ENCODE measurements at regions not wholly inside any gene's neighbourhood (a gene's known extent, or its start where the extent isn't known, plus 50 kb on each side); places are given as distances from the start of the nearest gene placed in this dataset.

DNA sequence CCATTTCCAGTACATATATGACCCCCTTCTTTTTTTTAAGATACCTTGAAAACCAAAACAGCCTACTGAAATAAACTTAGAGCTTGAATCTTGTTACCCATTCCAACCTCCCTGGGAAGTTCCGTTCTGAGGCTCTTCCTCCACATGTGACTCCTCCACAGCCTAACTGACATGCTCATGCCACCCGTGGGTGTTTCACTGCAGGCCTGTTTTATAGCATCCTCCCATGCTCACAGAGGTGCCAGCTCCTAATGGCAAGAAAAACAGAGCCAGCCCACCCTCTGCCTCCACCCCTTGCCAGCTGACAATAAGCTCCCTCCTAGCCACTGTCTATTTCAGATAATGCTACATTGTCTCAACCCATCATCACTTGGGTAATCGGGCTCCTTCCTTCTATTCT lies 97.6 kb upstream of the E2F8 start:
- DNase-seq (no peak), ATAC-seq (no peak)
- intact Hi-C loops (cut with DNase I), result no loop called here

DNA sequence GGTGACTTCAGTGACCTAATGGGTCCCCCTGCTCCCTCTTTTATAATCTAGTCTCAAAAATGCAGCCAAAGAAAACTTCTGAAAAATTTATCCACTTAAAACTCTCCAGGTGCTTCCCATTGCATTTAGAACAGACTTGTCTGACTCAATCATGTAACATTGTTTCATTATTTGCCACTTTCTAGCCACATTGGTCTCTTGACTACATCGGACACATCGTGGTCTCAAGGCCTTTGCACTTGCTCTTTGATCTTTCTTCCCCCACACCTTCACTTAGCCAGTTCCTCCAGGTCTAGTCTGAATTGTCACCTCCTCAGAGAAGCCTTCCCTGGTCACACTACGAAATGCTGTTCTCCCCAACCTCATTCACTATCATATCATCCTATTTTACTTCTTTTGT lies 97.0 kb upstream of the E2F8 start:
- intact Hi-C loops (cut with DNase I), result no loop called here
- DNase-seq (no peak), ATAC-seq (no peak)

DNA sequence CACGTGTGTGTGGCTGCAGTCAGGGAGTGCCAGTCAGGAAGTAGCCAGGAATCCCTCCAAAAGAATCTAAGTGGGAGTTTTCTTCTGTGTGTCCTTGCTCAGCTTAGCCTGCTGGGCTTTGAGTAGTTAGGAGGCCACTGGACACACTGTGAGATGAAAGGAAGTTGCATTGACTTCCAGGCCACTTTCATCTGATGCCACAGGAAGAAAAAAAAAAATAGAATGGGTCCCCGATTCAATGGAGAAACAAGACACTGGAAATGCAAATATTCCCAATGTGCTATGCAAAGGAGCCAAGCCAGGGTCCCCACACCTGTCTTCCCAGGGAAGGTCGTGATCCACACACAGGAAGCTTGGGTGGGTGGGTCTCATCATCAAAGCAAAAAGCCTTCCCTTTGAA lies 95.6 kb upstream of the E2F8 start:
- no peak for ATAC-seq
- DNase-seq, result no peak
- intact Hi-C loops (cut with DNase I), result no loop called here

DNA sequence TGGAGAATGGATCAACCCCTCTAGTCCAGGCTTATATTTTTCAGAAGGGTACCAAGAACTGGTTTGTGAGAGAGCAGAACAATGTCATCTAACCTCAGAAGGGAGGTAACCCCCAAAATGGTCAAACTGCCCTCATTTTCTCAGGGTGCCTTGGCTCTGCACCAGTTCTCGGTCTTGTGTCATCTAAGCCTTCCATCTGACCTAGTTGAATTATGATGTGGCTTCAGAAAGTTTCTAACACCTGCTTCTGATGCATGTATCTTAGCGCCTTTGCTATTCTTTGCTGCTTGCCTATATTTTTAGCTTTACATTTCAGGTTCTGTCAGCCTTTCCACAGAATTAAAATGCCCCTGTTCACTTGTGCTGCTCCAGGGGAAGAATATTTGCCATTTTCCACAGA lies 91.7 kb upstream of the E2F8 start:
- intact Hi-C loops (cut with DNase I), result no loop called here
- DNase-seq (no peak), ATAC-seq (no peak)

DNA sequence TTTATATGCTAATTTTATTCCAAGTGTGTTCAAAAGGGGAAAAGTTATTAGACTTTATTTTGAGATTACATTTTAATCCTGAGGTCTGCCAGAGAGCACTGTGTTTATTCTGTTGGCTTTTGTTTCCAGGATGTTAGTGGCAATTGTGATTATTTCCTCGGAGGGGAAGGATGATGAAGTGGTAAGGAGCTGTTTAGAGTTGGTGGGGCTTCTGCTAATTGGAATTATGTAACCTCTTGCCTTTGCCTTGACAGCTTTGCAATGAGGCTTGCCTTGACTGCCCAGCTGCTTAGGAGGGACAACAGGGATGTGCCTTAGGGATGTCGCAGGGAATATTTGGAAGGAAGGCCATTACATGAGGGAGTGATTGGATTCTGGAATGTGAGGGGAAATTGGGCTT lies 89.7 kb upstream of the E2F8 start:
- intact Hi-C loops (cut with DNase I), result no loop called here
- ATAC-seq (no peak), DNase-seq (no peak)

DNA sequence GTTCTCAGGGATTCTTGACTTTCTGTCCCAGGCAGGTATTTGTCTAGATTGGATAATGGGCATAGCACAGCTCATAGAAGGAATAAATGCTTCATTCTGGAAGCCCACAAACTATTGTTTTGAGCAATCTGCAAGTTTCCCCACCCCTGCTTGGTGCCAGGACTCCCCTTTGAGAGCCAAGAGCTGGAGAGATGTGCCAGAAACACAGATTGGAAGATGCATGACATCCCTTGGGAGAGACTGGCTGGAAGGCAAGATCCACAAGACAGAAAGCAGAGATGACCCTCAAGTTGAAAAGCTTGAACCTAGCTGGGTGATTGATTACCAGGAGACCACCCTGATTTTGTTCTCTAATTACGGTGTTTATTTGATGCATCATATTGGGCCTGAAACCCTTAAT lies 89.2 kb upstream of the E2F8 start:
- intact Hi-C loops (cut with DNase I), result no loop called here
- no peak for ATAC-seq
- DNase-seq, result no peak

DNA sequence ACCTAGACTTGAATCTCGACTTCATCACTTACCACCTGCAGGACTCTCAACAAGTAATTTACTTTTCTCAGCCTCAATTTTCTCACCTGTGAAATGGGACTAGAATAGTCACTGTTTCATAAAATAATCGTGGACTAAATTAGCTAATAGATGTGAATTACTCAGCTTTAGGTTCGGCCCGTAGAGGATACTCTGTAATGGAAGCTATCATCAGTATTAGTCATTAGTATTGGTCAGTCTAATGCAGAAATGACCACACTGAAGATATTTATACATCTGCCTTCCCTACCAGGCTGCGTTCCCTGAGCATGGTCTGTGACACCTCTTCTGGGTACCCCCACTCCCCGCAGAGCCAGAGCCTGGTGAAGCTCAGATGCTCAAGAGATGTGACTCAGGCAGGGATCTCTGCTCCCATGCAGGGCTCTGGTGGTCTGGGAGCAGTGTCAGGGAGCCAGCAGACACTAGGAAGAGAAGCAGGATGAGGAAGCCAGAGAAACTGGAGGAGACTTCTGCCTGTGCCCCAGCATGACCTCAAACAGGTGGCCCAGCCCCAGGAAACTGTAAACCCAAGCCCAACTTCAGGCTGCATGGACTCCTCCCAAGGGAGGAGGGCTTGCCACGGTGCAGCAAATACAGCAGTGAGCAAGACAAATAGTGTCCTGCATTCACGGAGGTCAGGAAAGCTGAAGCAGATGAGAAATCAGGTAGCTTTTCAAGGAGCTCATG lies 88.0 kb upstream of the E2F8 start:
- ATAC-seq, result no peak
- intact Hi-C loops (cut with DNase I), result no loop called here
- no peak for DNase-seq

DNA sequence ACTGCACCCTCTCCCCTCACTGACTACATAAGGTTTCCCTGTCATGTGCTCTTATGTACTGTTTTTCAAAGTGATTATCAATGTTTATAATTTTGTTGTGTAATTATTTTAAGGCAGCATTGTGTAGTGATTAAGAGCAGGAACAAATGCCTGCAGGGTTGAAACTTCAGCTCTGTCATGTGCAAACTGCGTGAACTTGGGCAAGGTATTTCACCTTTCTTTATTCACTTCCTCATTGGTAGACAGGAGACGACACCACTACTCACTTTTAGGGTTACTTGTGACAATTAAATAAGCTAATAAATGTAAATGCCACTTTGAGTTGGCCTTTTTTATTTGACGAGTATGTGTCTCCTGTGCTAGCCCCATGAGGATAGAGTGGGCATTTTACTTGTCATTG lies 86.5 kb upstream of the E2F8 start:
- intact Hi-C loops (cut with DNase I), result no loop called here

DNA sequence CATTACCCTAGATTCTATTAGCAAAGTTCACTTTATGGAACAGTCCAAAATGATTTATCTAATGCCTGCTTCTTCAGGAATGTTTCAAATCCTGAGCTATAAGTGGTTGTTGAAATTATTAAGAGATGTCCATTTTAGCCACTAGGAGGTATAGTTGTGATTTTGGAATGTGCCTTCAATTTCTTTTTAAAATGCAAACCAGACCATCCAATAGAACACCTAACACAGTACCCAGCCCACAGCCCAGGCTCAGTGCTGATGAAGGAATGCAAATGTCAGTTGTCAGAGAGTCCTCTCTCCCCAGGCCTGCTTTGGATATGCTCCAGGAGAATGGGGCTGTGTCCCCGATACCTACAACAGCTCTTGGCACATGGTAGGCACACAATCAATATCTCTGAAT lies 85.8 kb upstream of the E2F8 start:
- DNase-seq (no peak), ATAC-seq (peak; percentile 19 to 41)
- intact Hi-C loops (cut with DNase I), result no loop called here

More for the DNA sequence above, 86.5 kb upstream of the E2F8 start:
- no peak for ATAC-seq
- no peak for DNase-seq

DNA sequence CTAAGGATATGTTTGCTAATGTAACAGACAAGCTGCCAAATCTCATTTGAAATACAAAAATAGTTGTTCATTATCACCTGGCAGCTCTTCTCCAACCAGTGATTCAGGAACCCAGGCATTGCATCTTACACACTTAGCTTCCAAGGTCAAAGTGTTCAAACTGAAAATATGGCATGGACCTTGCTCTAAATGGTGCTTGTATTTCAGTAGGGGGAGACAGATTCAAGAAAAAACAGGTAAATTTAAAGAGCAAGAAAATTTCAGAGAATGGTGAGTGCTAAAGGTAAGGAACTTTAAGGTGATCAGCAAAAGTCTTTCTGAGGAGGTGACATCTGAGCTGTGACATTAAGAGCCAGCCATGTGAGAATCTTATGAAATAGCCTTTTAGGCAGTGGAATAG lies 82.8 kb upstream of the E2F8 start:
- intact Hi-C loops (cut with DNase I), result no loop called here
- ATAC-seq, result no peak

DNA sequence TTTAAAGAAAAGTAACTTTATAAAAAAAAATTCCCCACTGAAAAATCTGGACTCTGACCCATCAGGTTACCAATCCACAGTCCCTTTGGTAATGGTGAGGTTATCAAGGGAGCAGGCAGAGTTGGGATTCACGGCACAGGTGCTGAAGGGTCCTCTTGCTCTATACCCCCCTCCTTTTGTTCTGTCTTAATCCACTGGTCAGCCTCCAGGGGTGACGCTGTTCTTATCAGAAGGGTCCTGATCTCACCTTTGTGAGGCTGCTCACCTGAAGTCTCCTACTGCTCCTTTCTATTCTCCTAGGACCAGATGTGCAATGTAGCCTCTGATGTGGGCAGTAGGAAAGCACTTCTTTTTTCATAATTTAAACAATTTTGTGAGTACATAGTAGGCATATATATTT lies 80.6 kb upstream of the E2F8 start:
- ATAC-seq (no peak), DNase-seq (no peak)
- intact Hi-C loops (cut with DNase I), result no loop called here

More for the DNA sequence above, 82.8 kb upstream of the E2F8 start:
- no peak for DNase-seq

DNA sequence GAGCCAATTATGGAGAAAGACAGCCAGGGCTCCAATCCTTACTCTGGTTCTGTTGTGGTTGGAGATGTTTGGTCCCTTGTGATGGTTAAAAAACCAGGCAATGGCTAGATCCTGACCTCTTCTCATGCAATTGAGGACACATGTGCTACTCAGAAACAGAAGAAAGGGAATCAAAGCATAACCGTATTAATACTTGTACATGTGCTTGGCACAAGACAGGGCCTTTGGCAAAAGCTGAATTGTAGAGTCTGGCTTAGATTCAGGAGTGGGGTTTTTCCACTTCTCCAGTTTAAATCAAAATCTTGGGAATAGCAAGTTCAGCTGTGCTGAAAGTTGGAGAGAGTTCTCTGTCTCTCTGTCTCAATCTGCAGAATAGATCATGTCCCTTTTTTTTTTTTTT lies 80.1 kb upstream of the E2F8 start:
- intact Hi-C loops (cut with DNase I), result no loop called here
- peak; percentile 51 to 73 for ATAC-seq
- no peak for DNase-seq

DNA sequence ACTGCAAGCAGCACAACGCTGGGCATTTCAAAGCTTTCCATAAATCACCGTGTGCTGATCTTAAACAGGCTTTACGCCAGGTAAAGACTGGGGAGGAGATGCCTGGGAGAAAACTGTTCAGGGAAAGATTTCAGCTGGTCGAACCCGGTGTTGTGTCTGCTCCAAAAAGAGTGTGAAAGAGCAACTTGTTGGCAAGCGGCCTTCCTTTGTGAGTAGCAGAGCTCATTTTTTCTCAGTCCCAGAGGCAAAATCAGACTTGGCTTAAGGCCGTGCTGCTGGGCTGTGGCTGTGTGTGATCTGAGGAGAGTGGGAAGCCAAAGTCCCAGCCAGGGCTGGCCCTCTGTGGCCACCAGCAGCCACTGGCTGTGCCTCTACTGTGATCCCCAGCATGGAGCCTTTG lies 75.7 kb upstream of the E2F8 start:
- peak; percentile 80 to 84 for ATAC-seq
- intact Hi-C loops (cut with DNase I), result no loop called here
- DNase-seq, result peak; percentile 67

DNA sequence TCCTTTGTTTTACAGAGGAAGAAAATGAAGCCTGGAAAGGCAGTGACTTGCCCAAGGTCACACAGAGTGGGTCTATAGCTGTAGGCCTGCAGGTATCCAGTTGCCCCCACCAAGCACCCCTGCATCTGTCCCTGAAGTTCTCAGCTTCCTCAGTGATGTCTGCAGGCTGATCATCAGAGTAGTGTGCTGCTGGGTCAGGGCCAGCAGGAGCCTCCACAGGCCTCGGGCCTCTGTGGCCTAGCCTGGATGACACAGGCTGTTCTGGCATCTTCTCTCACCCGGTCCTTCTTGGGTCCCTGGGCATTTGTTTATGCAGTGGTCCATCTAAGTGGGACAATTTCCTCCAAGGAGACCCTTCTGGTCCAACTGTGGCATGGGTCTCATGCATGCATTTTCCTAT lies 74.8 kb upstream of the E2F8 start:
- no peak for DNase-seq
- intact Hi-C loops (cut with DNase I), result no loop called here
- no peak for ATAC-seq

DNA sequence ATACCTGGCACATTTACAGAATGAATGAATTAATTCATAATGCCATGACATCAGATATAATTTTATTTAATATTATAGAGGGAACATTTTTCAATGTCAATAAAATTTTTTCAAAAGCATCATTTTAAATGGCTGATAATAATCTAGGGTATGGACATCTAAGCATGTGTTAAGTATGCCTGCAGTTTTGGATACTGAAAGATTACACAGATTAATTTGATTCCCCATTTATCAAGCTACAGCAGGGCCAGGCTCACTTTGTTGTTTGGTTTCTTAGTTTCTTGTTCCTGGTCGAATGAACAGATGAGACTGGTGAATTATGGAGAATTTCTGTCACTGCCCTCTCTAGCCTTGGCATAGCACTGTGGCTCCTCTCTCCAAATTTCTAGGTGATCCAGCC lies 72.4 kb upstream of the E2F8 start:
- DNase-seq (no peak), ATAC-seq (no peak)
- intact Hi-C loops (cut with DNase I), result loop anchor here in 1 of 2 donors (5.0 kb wide), 1 partner anchor 239 kb away; no protein-coding TSS in a partner anchor

DNA sequence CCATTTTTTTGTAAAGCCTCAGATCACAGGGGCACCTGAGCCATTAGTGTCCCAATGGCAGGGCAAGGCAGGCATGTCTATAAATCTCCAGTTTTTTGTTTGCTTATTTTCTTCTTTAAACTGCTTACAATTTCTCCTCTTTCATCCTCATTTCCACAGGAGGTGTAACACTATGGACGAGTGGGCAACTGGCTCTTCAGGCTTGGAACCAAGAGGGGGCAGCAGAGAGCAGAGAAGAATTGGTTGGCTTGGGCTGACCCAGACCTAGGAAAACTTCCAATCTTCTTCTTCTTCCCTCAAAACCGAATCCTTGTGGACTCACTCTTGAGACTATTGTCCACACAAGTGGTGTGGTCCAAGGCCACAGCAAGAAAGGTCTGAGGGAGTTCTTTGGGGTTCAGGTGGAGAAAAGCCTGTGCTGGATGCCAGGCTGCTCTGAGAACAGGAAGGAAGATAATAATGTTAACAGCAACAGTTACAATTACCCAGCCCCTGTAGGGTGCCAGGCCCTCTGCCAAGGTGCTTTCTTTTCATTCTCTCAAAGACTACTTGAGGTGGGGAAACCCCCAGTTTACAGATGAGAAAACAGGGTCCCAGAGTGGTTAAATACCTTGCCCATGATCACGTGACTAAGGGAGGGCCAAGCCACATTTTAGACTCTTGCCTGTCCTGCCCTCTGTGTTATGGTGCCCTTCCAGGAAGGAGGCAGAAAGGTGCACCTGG lies 70.7 kb upstream of the E2F8 start:
- ATAC-seq, result peak; percentile 83 to 88
- intact Hi-C loops (cut with DNase I), result loop anchor here (2.0 to 5.0 kb wide), 2 partner anchors 241 kb away; no protein-coding TSS in a partner anchor
- peak; percentile 65 for DNase-seq

DNA sequence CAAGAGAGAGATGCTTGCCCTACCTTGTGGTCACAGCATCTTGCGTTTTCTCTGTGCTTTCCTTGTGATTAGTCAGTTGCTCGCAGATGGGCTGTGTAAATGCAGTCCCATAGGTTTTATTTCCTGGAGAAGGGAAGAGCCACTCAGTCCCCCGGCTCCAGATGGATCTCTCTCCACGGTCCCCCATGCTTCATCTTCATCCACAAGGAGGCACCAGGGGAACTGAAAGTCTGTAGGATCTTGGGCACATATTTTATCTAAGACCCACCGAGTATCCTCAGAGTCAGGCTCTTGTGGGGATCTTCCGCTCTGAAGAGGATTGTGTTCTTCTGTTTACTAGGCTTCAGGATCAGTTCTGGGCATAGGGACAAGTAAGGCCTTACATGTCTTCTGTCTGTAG lies 66.8 kb upstream of the E2F8 start:
- intact Hi-C loops (cut with DNase I), result loop anchor here in 1 of 2 donors (5.0 kb wide), 1 partner anchor 235 kb away; no protein-coding TSS in a partner anchor
- ATAC-seq, result no peak
- DNase-seq, result no peak

DNA sequence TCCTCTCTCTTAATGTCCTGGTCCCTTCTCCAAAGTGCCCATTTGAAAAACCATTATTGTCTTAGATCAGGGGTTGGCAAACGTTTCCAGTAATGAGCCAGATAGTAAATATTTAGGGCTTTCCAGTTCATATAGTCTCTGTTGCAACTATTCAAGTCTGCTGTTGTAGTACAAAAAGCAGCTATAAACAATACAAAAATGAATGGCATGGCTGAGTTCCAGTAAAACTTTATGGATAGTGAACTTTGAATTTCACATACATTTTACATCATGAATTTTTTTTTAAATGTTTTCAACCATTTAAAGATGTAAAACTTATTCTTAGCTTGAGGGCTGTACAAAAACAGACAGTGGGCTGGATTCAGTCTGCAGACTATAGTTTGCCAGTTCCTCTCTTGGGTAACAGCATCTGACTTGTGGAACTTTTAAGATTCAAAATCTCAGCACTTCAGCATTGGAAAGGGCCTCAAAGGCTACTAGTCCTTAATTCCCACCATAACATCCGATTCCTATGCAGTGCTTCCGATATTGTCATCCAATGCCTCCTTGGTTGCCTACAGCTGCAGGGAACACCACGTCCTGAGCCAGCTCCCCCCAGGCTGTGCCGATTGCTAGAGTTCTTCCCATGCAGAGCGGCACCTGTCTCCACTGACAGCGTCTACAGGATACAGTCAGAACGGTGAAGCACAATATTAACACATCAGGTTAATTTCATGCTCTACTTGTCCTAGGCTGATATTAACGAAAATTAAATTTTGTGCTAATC lies 65.6 kb upstream of the E2F8 start:
- DNase-seq, result no peak
- intact Hi-C loops (cut with DNase I), result loop anchor here in 1 of 2 donors (5.0 kb wide), 1 partner anchor 234 kb away; no protein-coding TSS in a partner anchor
- ATAC-seq, result no peak

DNA sequence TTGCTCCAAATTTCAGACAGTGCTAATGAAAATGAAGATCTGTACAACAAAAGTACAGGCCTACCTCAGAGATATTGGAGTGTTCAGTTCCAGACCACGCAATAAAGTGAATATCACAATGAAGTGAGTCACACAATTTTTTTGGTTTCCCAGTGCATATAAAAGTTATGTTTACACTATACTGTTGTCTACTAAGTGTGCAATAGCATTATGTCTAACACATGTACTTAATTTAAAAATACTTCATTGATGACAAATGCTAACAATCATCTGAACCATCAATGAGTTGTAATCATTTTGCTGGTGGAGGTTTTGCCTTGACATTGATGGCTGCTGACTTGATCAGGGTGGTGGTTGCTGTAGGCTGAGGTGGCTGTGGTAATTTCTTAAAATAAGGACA lies 60.6 kb upstream of the E2F8 start:
- intact Hi-C loops (cut with DNase I), result no loop called here

DNA sequence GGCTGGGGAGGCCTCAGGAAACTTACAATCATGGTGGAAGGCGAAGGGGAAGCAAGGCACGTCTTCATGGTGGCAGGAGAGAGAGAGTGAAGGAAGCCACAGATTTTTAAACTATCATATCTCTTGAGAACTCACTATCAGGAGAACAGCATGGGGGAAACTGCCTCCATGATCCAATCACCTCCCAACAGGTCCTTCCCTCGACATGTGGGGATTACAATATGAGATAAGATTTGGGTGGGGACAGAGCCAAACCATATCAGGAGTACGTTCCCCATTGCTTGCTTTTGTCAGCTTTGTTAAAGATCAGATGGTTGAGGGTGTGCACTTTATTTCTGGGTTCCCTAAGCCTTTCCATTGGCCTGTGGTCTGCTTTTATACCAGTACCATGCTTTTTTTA lies 53.7 kb upstream of the E2F8 start:
- no peak for DNase-seq
- intact Hi-C loops (cut with DNase I), result no loop called here
- no peak for ATAC-seq

More for the DNA sequence above, 60.6 kb upstream of the E2F8 start:
- no peak for ATAC-seq
- DNase-seq, result no peak

Measured in left cardiac atrium (tissue), 4 donors.